SU-DHL-6 (cell line): ENCODE measurements at regions not wholly inside any gene's neighbourhood (a gene's known extent, or its start where the extent isn't known, plus 50 kb on each side); places are given as distances from the start of the nearest gene placed in this dataset.

Experiments used
- H2AFZ ChIP-seq: fragments of 200-600 bp; sonication (generic); 2 replicates; pipeline ENCODE4 v1.6.1; 2014; ENCODE audit warnings: low read depth, mild to moderate bottlenecking, moderate library complexity, mixed read lengths, antibody characterized with exemption, low read length; ENCODE audit not compliant: severe bottlenecking
- H3F3A ChIP-seq: fragments of 200-600 bp; shearing (Covaris generic); 2 replicates; pipeline ENCODE4 v1.6.0; 2016; ENCODE audit warnings: antibody characterized with exemption, mild to moderate bottlenecking; ENCODE audit not compliant: insufficient read depth
- H3K27ac ChIP-seq: fragments of 200-600 bp; sonication (generic); 2 replicates; pipeline ENCODE4 v1.5.1; 2016; ENCODE audit warnings: low read depth, mild to moderate bottlenecking, low read length, moderate library complexity, mixed read lengths
- H3K27me3 ChIP-seq: fragments of 200-600 bp; sonication (generic), shearing (Covaris generic); 2 replicates; pipeline ENCODE4 v1.6.0; 2014; ENCODE audit warnings: mild to moderate bottlenecking, low read length
- H3K36me3 ChIP-seq: fragments of 200-600 bp; sonication (generic); 2 replicates; pipeline ENCODE4 v1.6.1; 2014; ENCODE audit warnings: mild to moderate bottlenecking, low read length, mixed read lengths
- H3K4me2 ChIP-seq: fragments of 300-600, 200-600 bp; shearing (Covaris generic), sonication (generic); 2 replicates; pipeline ENCODE4 v1.6.0; 2014; ENCODE audit warnings: low read length, low read depth, mild to moderate bottlenecking; ENCODE audit not compliant: poor library complexity, severe bottlenecking
- H3K4me3 ChIP-seq: fragments of 200-600 bp; sonication (generic); 2 replicates; pipeline ENCODE4 v1.5.1; 2014; ENCODE audit warnings: antibody characterized with exemption, low read length, mild to moderate bottlenecking, mixed read lengths; ENCODE audit not compliant: insufficient read depth, poor library complexity, severe bottlenecking
- H3K79me2 ChIP-seq: fragments of 200-600 bp; sonication (generic); 2 replicates; pipeline ENCODE4 v1.6.1; 2014; ENCODE audit warnings: mild to moderate bottlenecking, low read length, moderate library complexity; ENCODE audit not compliant: insufficient read depth
- H3K9ac ChIP-seq: fragments of 200-600 bp; sonication (generic); 2 replicates; pipeline ENCODE4 v1.7.0; 2014; ENCODE audit warnings: mild to moderate bottlenecking, low read length
- H3K9me2 ChIP-seq: fragments of 200-600 bp; sonication (generic); replicated peaks from 2 replicates; pipeline ENCODE4 v1.6.1; 2014; ENCODE audit warnings: low read length; ENCODE audit not compliant: insufficient read depth
- H3K9me3 ChIP-seq: fragments of 200-600 bp; sonication (generic); 2 replicates; pipeline ENCODE4 v1.6.1; 2014; ENCODE audit warnings: low read length, mixed read lengths; ENCODE audit not compliant: insufficient read depth
- H4K20me1 ChIP-seq: fragments of 200-600 bp; sonication (generic); 2 replicates; pipeline ENCODE4 v1.6.1; 2014; ENCODE audit warnings: low read depth, mild to moderate bottlenecking, antibody characterized with exemption, low read length, moderate library complexity, mixed read lengths
- EZH2phosphoT487 ChIP-seq: fragments of 200-600 bp; sonication (generic), shearing (Covaris generic); conservative IDR thresholded peaks from 2 replicates; pipeline ENCODE4 v1.6.1; 2018; ENCODE audit warnings: mild to moderate bottlenecking, antibody characterized with exemption, low read length, moderate library complexity, mixed read lengths
- TF ChIP-seq, protein P1 (sequence below): fragments of 200-600 bp; sonication (generic); IDR thresholded peaks from one replicate; pipeline ENCODE4 v1.5.1; 2017; ENCODE audit warnings: antibody characterized with exemption, mild to moderate bottlenecking, low read length, moderate library complexity; ENCODE audit not compliant: insufficient read depth, poor library complexity, severe bottlenecking

DNA sequence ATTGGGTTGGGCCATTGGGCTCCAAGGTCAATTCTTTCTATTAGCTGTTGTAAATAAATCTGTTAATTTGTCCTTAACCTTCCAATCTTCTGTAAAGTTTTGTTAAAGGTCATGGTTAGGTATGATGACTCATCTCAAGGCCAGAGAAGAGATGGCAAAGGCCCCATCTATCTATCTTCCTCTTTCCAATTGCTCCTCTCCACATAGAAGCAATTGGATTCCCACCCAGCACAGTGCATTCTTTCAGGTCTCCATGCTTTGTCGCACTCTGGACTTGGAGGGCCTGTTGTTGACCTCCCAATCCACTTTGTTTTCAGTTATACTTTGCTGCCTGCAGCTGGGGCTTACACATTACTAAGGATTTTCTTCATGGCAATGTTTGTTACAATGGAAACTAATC, 118.5 kb downstream of the MFAP3L start:
- no peak overlapping the region for H3K4me2 ChIP-seq
- H3K36me3 ChIP-seq = no peaks in the 10 kb centered on the region
- no peaks in the 10 kb centered on the region for H3K9me3 ChIP-seq
- H2AFZ ChIP-seq = no peak overlapping the region
- no peaks in the 10 kb centered on the region for H4K20me1 ChIP-seq
- H3K9ac ChIP-seq = no peak overlapping the region
- no peak overlapping the region for H3K4me3 ChIP-seq
- no peaks in the 10 kb centered on the region for H3K9me2 ChIP-seq
- H3K27ac ChIP-seq = no peak overlapping the region
- H3K27me3 ChIP-seq = no peaks in the 10 kb centered on the region
- H3F3A ChIP-seq = no peaks in the 10 kb centered on the region
- TF ChIP-seq, protein P1, sequence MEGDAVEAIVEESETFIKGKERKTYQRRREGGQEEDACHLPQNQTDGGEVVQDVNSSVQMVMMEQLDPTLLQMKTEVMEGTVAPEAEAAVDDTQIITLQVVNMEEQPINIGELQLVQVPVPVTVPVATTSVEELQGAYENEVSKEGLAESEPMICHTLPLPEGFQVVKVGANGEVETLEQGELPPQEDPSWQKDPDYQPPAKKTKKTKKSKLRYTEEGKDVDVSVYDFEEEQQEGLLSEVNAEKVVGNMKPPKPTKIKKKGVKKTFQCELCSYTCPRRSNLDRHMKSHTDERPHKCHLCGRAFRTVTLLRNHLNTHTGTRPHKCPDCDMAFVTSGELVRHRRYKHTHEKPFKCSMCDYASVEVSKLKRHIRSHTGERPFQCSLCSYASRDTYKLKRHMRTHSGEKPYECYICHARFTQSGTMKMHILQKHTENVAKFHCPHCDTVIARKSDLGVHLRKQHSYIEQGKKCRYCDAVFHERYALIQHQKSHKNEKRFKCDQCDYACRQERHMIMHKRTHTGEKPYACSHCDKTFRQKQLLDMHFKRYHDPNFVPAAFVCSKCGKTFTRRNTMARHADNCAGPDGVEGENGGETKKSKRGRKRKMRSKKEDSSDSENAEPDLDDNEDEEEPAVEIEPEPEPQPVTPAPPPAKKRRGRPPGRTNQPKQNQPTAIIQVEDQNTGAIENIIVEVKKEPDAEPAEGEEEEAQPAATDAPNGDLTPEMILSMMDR = no peak
- no peak for TF ChIP-seq EZH2phosphoT487
- no peaks in the 10 kb centered on the region for H3K79me2 ChIP-seq

DNA sequence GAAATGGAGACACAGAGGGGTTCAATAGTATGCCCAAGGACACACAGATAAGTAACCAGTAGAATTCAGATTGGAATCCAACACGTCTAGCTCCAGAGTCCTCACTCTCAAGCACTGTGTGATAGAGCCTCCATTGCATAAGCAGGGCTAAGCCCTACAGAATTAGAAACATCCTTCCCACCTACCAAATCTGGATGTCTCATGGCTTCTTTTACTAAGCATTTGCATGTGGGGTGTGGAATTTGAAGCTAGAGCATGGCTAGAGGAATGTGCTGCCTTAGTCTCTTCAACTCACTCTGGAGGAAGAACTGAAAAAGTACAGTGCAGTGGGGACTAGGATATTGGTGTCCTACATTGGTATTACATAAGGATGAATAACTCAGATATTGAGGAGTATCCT, 119.4 kb downstream of the MFAP3L start:
- Histone ChIP-seq H3K27me3 (no peaks in the 10 kb centered on the region), H3F3A (no peaks in the 10 kb centered on the region), H2AFZ (no peak overlapping the region), H3K4me3 (no peak overlapping the region), H3K9ac (no peak overlapping the region), H4K20me1 (no peaks in the 10 kb centered on the region), H3K9me3 (no peaks in the 10 kb centered on the region), H3K27ac (no peak overlapping the region), H3K4me2 (no peak overlapping the region), H3K79me2 (no peaks in the 10 kb centered on the region), H3K9me2 (no peaks in the 10 kb centered on the region), H3K36me3 (no peaks in the 10 kb centered on the region)
- no peak for TF ChIP-seq EZH2phosphoT487
- TF ChIP-seq, protein P1 = no peak

DNA sequence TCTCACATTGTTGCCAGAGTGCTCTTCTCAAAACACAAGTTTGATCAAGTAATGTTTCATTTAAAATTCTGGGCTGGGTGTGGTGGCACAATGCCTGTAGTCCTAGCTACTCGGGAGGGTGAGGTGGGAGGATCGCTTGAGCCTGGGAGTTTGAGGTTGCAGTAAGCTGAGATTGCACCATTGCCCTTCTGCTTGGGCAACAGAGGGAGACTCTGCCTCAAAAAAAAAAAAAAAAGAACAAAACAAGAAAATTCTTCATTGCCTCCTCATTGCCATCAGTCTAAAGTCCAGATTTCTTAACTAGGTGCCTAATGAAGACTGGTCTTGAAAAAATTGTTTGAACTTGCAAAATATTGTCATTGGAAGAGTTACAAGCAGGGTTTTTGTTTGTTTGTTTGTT, 120.1 kb downstream of the MFAP3L start:
- Histone ChIP-seq H3F3A (no peaks in the 10 kb centered on the region), H3K36me3 (no peaks in the 10 kb centered on the region), H3K9me3 (no peaks in the 10 kb centered on the region), H3K9me2 (no peaks in the 10 kb centered on the region), H3K4me3 (no peak overlapping the region), H3K79me2 (no peaks in the 10 kb centered on the region), H3K27me3 (no peaks in the 10 kb centered on the region), H3K27ac (no peak overlapping the region), H2AFZ (no peak overlapping the region), H3K9ac (no peak overlapping the region), H4K20me1 (no peaks in the 10 kb centered on the region), H3K4me2 (no peak overlapping the region)
- TF ChIP-seq, protein P1 = no peak
- no peak for TF ChIP-seq EZH2phosphoT487
